ENCODE measurements at regions not wholly inside any gene's neighbourhood (a gene's known extent, or its start where the extent isn't known, plus 50 kb on each side); places are given as distances from the start of the nearest gene placed in this dataset.
"Not testable (repeated sequence)": the region's sequence is repeated elsewhere in the genome, so short reads cannot be mapped to it uniquely, and the experiment has no call there.

- no TSS peak for BruUV-seq (replicated peaks)
- H3K4me1 ChIP-seq (ENCODE audit: insufficient read depth, low read length), result peaks cover 6% of the 10 kb centered on the region
- no peak overlapping the region for H3K9ac ChIP-seq (ENCODE audit: low read length)
- H3K4me2 ChIP-seq (ENCODE audit: low read length), result no peak overlapping the region
- POLR2A ChIA-PET (ENCODE audit: unreplicated experiment), result interaction anchor here (0.6 to 0.9 kb wide), 2 partner anchors 10 to 81 kb away, joined by 5 to 11 read pairs; no protein-coding TSS in a partner anchor
- DNase-seq (no peak), ATAC-seq (no peak)
- H3K4me3 ChIP-seq (ENCODE audit: low read length), result no peak overlapping the region
- H3K79me2 ChIP-seq (ENCODE audit: low read length), result no peaks in the 10 kb centered on the region
- H4K20me1 ChIP-seq (ENCODE audit: low read length), result no peaks in the 10 kb centered on the region
- no peak for TF ChIP-seq EZH2 (IDR thresholded peaks at IDR 0.05; ENCODE audit: low read length, unreplicated experiment)
- TF ChIP-seq EZH2phosphoT487 (IDR thresholded peaks at IDR 0.05; ENCODE audit: borderline replicate concordance, low read length), result no peak
- TF ChIP-seq CTCF (conservative IDR thresholded peaks at IDR 0.05; ENCODE audit: low read depth, low read length), result no peak
- CTCF ChIA-PET, result interaction anchor here (0.9 kb wide), 1 partner anchor 113 kb away, joined by 3 read pairs; no protein-coding TSS in a partner anchor
- H2AFZ ChIP-seq (ENCODE audit: low read length), result no peak overlapping the region
- no peaks in the 10 kb centered on the region for H3K36me3 ChIP-seq (ENCODE audit: low read depth, low read length)
- no peaks in the 10 kb centered on the region for H3F3A ChIP-seq (ENCODE audit: low read length, unreplicated experiment)
- H3K9me3 ChIP-seq (ENCODE audit: low read length), result no peaks in the 10 kb centered on the region
- H3K27ac ChIP-seq (ENCODE audit: low read length), result no peak overlapping the region
- intact Hi-C loops (cut with micrococcal nuclease), result no loop called here
- H3K9me2 ChIP-seq (replicated peaks; ENCODE audit: low read length), result no peaks in the 10 kb centered on the region
- H3K27me3 ChIP-seq (ENCODE audit: low read length), result no peaks in the 10 kb centered on the region
These were observed 239.4 kb upstream of the KRR1 start for GRCh38 chr12:75750716-75751306.

- H3K27me3 ChIP-seq (ENCODE audit: low read length); H3K4me3 ChIP-seq (ENCODE audit: low read length); H3K9me2 ChIP-seq (replicated peaks; ENCODE audit: low read length); ATAC-seq; H3K4me2 ChIP-seq (ENCODE audit: low read length); H3K27ac ChIP-seq (ENCODE audit: low read length); H3K36me3 ChIP-seq (ENCODE audit: low read depth, low read length); H3K4me1 ChIP-seq (ENCODE audit: insufficient read depth, low read length); POLR2A ChIA-PET (ENCODE audit: unreplicated experiment); H3K9ac ChIP-seq (ENCODE audit: low read length); H4K20me1 ChIP-seq (ENCODE audit: low read length); DNase-seq; CTCF ChIA-PET; H3K9me3 ChIP-seq (ENCODE audit: low read length); H2AFZ ChIP-seq (ENCODE audit: low read length); intact Hi-C loops (cut with micrococcal nuclease); BruUV-seq (replicated peaks); H3F3A ChIP-seq (ENCODE audit: low read length, unreplicated experiment); H3K79me2 ChIP-seq (ENCODE audit: low read length): not testable (repeated sequence)
These were observed 237.6 kb upstream of the KRR1 start for GRCh38 chr12:75748990-75749389.

- BruUV-seq (replicated peaks), result no TSS peak
- H3K27me3 ChIP-seq (ENCODE audit: low read length), result no peaks in the 10 kb centered on the region
- H3F3A ChIP-seq (ENCODE audit: low read length, unreplicated experiment), result no peaks in the 10 kb centered on the region
- intact Hi-C loops (cut with micrococcal nuclease), result no loop called here
- no peak for TF ChIP-seq EZH2phosphoT487 (IDR thresholded peaks at IDR 0.05; ENCODE audit: borderline replicate concordance, low read length)
- no peak for TF ChIP-seq CTCF (conservative IDR thresholded peaks at IDR 0.05; ENCODE audit: low read depth, low read length)
- no peak for TF ChIP-seq EZH2 (IDR thresholded peaks at IDR 0.05; ENCODE audit: low read length, unreplicated experiment)
- ChIA-PET CTCF (no interaction called here), POLR2A (ENCODE audit: unreplicated experiment) (no interaction called here)
- peak overlapping the region; percentile 48 for H3K27ac ChIP-seq (ENCODE audit: low read length)
- no peak overlapping the region; the same call in 1 of the 2 replicates for H2AFZ ChIP-seq (ENCODE audit: low read length)
- no peaks in the 10 kb centered on the region for H4K20me1 ChIP-seq (ENCODE audit: low read length)
- no peak for ATAC-seq
- no peak overlapping the region for H3K4me3 ChIP-seq (ENCODE audit: low read length)
- no peaks in the 10 kb centered on the region for H3K9me2 ChIP-seq (replicated peaks; ENCODE audit: low read length)
- peaks cover 6% of the 10 kb centered on the region for H3K4me1 ChIP-seq (ENCODE audit: insufficient read depth, low read length)
- DNase-seq, result no peak
- no peaks in the 10 kb centered on the region for H3K36me3 ChIP-seq (ENCODE audit: low read depth, low read length)
- H3K9ac ChIP-seq (ENCODE audit: low read length), result no peak overlapping the region
- H3K4me2 ChIP-seq (ENCODE audit: low read length), result peak overlapping the region; percentile 49
- H3K9me3 ChIP-seq (ENCODE audit: low read length), result no peaks in the 10 kb centered on the region
- H3K79me2 ChIP-seq (ENCODE audit: low read length), result no peaks in the 10 kb centered on the region
These were observed 236.7 kb upstream of the KRR1 start for GRCh38 chr12:75748136-75748535.

Measured in PC-3 (cell line).